Sigmoid colon (tissue), 6 donors: ENCODE measurements at regions not wholly inside any gene's neighbourhood (a gene's known extent, or its start where the extent isn't known, plus 50 kb on each side); places are given as distances from the start of the nearest gene placed in this dataset.

Source experiments
- DNase-seq: peaks from one replicate; pipeline ENCODE4 v3.0.0-alpha.2; 2019
- H3K27ac ChIP-seq, 4 donors: fragments of 200-600 bp; sonication (generic); one replicate each; pipeline ENCODE4 v1.5.1; 2016 to 2019; ENCODE audit warnings: mild to moderate bottlenecking in 1 of 4
- H3K27me3 ChIP-seq, 3 donors: fragments of 200-600 bp; sonication (generic); one replicate each; pipeline ENCODE4 v1.5.1; 2019; ENCODE audit warnings: mild to moderate bottlenecking in 1 of 3
- H3K36me3 ChIP-seq, 4 donors: fragments of 200-600 bp; sonication (generic); one replicate each; pipeline ENCODE4 v1.5.1; 2016 to 2019
- H3K4me1 ChIP-seq, 4 donors: fragments of 200-600 bp; sonication (generic); one replicate each; pipeline ENCODE4 v1.5.1; 2017 to 2019
- H3K4me3 ChIP-seq, 4 donors: fragments of 200-600 bp; sonication (generic); one replicate each; pipeline ENCODE4 v1.5.1; 2017 to 2019; ENCODE audit warnings: mild to moderate bottlenecking in 2 of 4, moderate library complexity in 1 of 4
- H3K9me3 ChIP-seq, 4 donors: fragments of 200-600 bp in 3 of 4; sonication (generic) in 3 of 4; one replicate each; pipeline versions ENCODE4 v1.5.1 to v1.6.1; 2013 to 2019
- CTCF ChIP-seq, 4 experiments: fragments of 450-650 bp in 3 of 4; fragments of 200-600 bp in 1 of 4; IDR thresholded peaks; one replicate each; pipeline ENCODE4 v1.5.1; 2016 to 2019; ENCODE audit warnings: antibody characterized with exemption in 4 of 4, mild to moderate bottlenecking in 3 of 4, moderate library complexity in 2 of 4
- EP300 ChIP-seq, 4 donors: sonication (generic); formaldehyde crosslinking; IDR thresholded peaks; one replicate each; pipeline ENCODE4 v1.6.1; 2017; ENCODE audit warnings: antibody characterized with exemption in 4 of 4
- POLR2A ChIP-seq, 2 donors: fragments of 450-650 bp; IDR thresholded peaks; one replicate each; pipeline ENCODE4 v1.6.1; 2016; ENCODE audit warnings: antibody characterized with exemption in 2 of 2, mild to moderate bottlenecking in 2 of 2, moderate library complexity in 2 of 2
- POLR2AphosphoS5 ChIP-seq, 4 donors: sonication (generic); formaldehyde crosslinking; IDR thresholded peaks; one replicate each; pipeline ENCODE4 v1.6.1; 2017; ENCODE audit warnings: antibody characterized with exemption in 4 of 4
- WGBS, 2 donors: extraction: QIAGEN DNeasy Blood & Tissue Kit; methylation state at CpG; one replicate each; pipeline ENCODE4 v1.1.7; 2013; 5-methylcytosine and 5-hydroxymethylcytosine counted together
- intact Hi-C: fragments of 100-400 bp; cut with DNase I; formaldehyde crosslinking; loops from one replicate; pipeline ENCODE4 v1.15.1; 2023
- donor health status: healthy with polysubstance abuse.
- donor health status: healthy.

GRCh38 chr6:66421570-66421969, 714.5 kb upstream of the EYS start:
- intact Hi-C loops: no loop called here
- no peak for TF ChIP-seq POLR2A (IDR thresholded peaks at IDR 0.05)
- no peak for TF ChIP-seq POLR2AphosphoS5 (IDR thresholded peaks at IDR 0.05)
- no peak for TF ChIP-seq EP300 (IDR thresholded peaks at IDR 0.05)
- no peak for TF ChIP-seq CTCF (IDR thresholded peaks at IDR 0.05)
- H3K27ac ChIP-seq: no peak overlapping the region
- H3K27me3 ChIP-seq: no peaks in the 10 kb centered on the region
- H3K4me3 ChIP-seq: no peak overlapping the region
- H3K9me3 ChIP-seq: no peaks in the 10 kb centered on the region
- 45 to 50% methylated on average over 3 of the region's 3 CpGs for WGBS, 2 donors
- H3K36me3 ChIP-seq: no peaks in the 10 kb centered on the region
- no peak for DNase-seq
- no peaks in the 10 kb centered on the region for H3K4me1 ChIP-seq

- TF ChIP-seq POLR2AphosphoS5 (IDR thresholded peaks at IDR 0.05): no peak
- TF ChIP-seq CTCF (IDR thresholded peaks at IDR 0.05): no peak
- no peak for TF ChIP-seq EP300 (IDR thresholded peaks at IDR 0.05)
- TF ChIP-seq POLR2A (IDR thresholded peaks at IDR 0.05): no peak
- H3K9me3 ChIP-seq: no peaks in the 10 kb centered on the region
- no peak for DNase-seq
- no peak overlapping the region for H3K27ac ChIP-seq
- intact Hi-C loops: no loop called here
- WGBS, 2 donors: 84 to 89% methylated on average over 2 of the region's 2 CpGs
- H3K27me3 ChIP-seq: no peaks in the 10 kb centered on the region
- H3K4me3 ChIP-seq: no peak overlapping the region
- no peaks in the 10 kb centered on the region for H3K36me3 ChIP-seq
- H3K4me1 ChIP-seq: no peaks in the 10 kb centered on the region
Measured at GRCh38 chr6:66418906-66419305, 711.9 kb upstream of the EYS start.

GRCh38 chr6:66403966-66404365, 696.9 kb upstream of the EYS start:
- Histone ChIP-seq H3K9me3 (no peaks in the 10 kb centered on the region), H3K27me3 (no peaks in the 10 kb centered on the region), H3K4me3 (no peak overlapping the region), H3K36me3 (no peaks in the 10 kb centered on the region), H3K4me1 (no peaks in the 10 kb centered on the region), H3K27ac (no peak overlapping the region)
- DNase-seq: no peak
- intact Hi-C loops: no loop called here
- TF ChIP-seq POLR2AphosphoS5 (IDR thresholded peaks at IDR 0.05) (no peak), CTCF (IDR thresholded peaks at IDR 0.05) (no peak), POLR2A (IDR thresholded peaks at IDR 0.05) (no peak), EP300 (IDR thresholded peaks at IDR 0.05) (no peak)

GRCh38 chr6:66402873-66403272, 695.8 kb upstream of the EYS start:
- WGBS, 2 donors: 50 to 65% methylated on average over 1 of the region's 1 CpG
- TF ChIP-seq EP300 (IDR thresholded peaks at IDR 0.05) (no peak), POLR2AphosphoS5 (IDR thresholded peaks at IDR 0.05) (no peak), CTCF (IDR thresholded peaks at IDR 0.05) (no peak), POLR2A (IDR thresholded peaks at IDR 0.05) (no peak)
- H3K27ac ChIP-seq: no peak overlapping the region
- intact Hi-C loops: no loop called here
- no peaks in the 10 kb centered on the region for H3K9me3 ChIP-seq
- DNase-seq: no peak
- H3K27me3 ChIP-seq: no peaks in the 10 kb centered on the region
- H3K4me3 ChIP-seq: no peak overlapping the region
- no peaks in the 10 kb centered on the region for H3K36me3 ChIP-seq
- H3K4me1 ChIP-seq: no peaks in the 10 kb centered on the region

GRCh38 chr6:66396549-66396948, 689.5 kb upstream of the EYS start:
- Histone ChIP-seq H3K4me3 (no peak overlapping the region), H3K9me3 (peaks cover 0 to 3% (median 0%) of the 10 kb centered on the region in 4 donors), H3K27ac (no peak overlapping the region), H3K4me1 (no peaks in the 10 kb centered on the region), H3K27me3 (no peaks in the 10 kb centered on the region), H3K36me3 (no peaks in the 10 kb centered on the region)
- no peak for DNase-seq
- 92% methylated on average over 7 of the region's 7 CpGs for WGBS, 2 donors
- intact Hi-C loops: no loop called here
- TF ChIP-seq EP300 (IDR thresholded peaks at IDR 0.05) (no peak), POLR2A (IDR thresholded peaks at IDR 0.05) (no peak), CTCF (IDR thresholded peaks at IDR 0.05) (no peak)
